Prostate gland (tissue), 2 donors: ENCODE measurements at regions not wholly inside any gene's neighbourhood (a gene's known extent, or its start where the extent isn't known, plus 50 kb on each side); places are given as distances from the start of the nearest gene placed in this dataset.

Experiments
- CTCF ChIP-seq, 4 experiments: fragments of 200-600 bp in 2 of 4; fragments of 450-650 bp in 2 of 4; sonication (generic) in 2 of 4; IDR thresholded peaks; 1 replicate in 3 of 4; 2 replicates in 1 of 4; pipeline ENCODE4 v1.5.1; 2016 to 2019; ENCODE audit warnings: antibody characterized with exemption in 4 of 4, mild to moderate bottlenecking in 2 of 4, moderate library complexity in 2 of 4
- POLR2A ChIP-seq: fragments of 450-650 bp; IDR thresholded peaks from one replicate; pipeline ENCODE4 v1.6.1; 2016; ENCODE audit warnings: antibody characterized with exemption, mild to moderate bottlenecking
- POLR2AphosphoS5 ChIP-seq: sonication (generic); formaldehyde crosslinking; IDR thresholded peaks from one replicate; pipeline ENCODE4 v1.6.1; 2017; ENCODE audit warnings: antibody characterized with exemption

DNA sequence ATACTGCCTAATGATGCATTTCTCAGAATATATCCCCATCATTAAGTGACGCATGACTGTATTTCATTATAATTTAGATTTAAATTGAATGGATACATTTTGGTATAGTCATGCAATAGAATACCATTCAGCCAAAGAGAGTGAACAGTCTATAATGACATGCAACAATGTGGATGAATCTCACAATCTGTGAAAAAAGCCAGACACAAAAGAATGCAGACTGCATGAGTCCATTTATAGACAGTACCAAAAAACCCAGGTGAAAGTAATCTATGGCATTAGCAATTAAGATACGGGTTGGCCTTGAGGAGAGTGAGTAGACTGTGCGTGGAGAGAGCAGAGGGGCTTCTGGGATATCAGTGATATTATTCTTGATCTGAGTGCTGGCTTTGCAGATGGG, 239.7 kb upstream of the PGRMC2 start:
- no peak for TF ChIP-seq POLR2AphosphoS5
- TF ChIP-seq CTCF (IDR thresholded peaks at IDR 0.05) = no peak
- no peak for TF ChIP-seq POLR2A
